Loucy (cell line): ENCODE measurements at regions not wholly inside any gene's neighbourhood (a gene's known extent, or its start where the extent isn't known, plus 50 kb on each side); places are given as distances from the start of the nearest gene placed in this dataset.

Source experiments
- CTCF ChIP-seq: fragments of 200-600 bp; sonication (generic); conservative IDR thresholded peaks from 2 replicates; pipeline ENCODE4 v1.5.1; 2014; ENCODE audit warnings: mild to moderate bottlenecking, antibody characterized with exemption, low read length
- EZH2phosphoT487 ChIP-seq: fragments of 200-600 bp; IDR thresholded peaks from 2 replicates; pipeline ENCODE4 v1.6.1; 2018; ENCODE audit warnings: antibody characterized with exemption, mild to moderate bottlenecking, moderate library complexity, borderline replicate concordance

GRCh38 chr2:123688231-123688940, 336.7 kb upstream of the CNTNAP5 start:
- no peak for TF ChIP-seq CTCF
- no peak for TF ChIP-seq EZH2phosphoT487
